WERI-Rb-1 (cell line): ENCODE measurements at regions not wholly inside any gene's neighbourhood (a gene's known extent, or its start where the extent isn't known, plus 50 kb on each side); places are given as distances from the start of the nearest gene placed in this dataset.

ENCODE experiments used
- DNase-seq: peaks from one replicate; pipeline ENCODE4 v3.0.0-alpha.2; 2020
- H3K27ac ChIP-seq: fragments of 250-450 bp; sonication (Bioruptor Pico); 2 replicates; pipeline ENCODE4 v1.5.1; 2020; ENCODE audit warnings: mild to moderate bottlenecking, moderate library complexity
- H3K27me3 ChIP-seq: fragments of 250-450 bp; sonication (Bioruptor Pico); 2 replicates; pipeline ENCODE4 v1.5.1; 2021; ENCODE audit warnings: mild to moderate bottlenecking, low read depth, moderate library complexity; ENCODE audit not compliant: insufficient read depth, severe bottlenecking
- H3K36me3 ChIP-seq: fragments of 250-450 bp; sonication (Bioruptor Pico); 2 replicates; pipeline ENCODE4 v1.5.1; 2020; ENCODE audit warnings: mild to moderate bottlenecking, moderate library complexity
- H3K4me3 ChIP-seq: 2 replicates; pipeline ENCODE4 v1.5.1; 2011; ENCODE audit warnings: low read depth, mild to moderate bottlenecking, control low read depth, low read length
- H3K9me3 ChIP-seq: fragments of 250-450 bp; sonication (Bioruptor Pico); 2 replicates; pipeline ENCODE4 v1.5.1; 2021; ENCODE audit warnings: mild to moderate bottlenecking, moderate library complexity; ENCODE audit not compliant: severe bottlenecking
- TF ChIP-seq, protein P1 (sequence below): IDR thresholded peaks from 2 replicates; pipeline ENCODE4 v1.5.1; 2011; ENCODE audit warnings: low read depth, mild to moderate bottlenecking, control low read depth, inconsistent platforms, low read length

DNA sequence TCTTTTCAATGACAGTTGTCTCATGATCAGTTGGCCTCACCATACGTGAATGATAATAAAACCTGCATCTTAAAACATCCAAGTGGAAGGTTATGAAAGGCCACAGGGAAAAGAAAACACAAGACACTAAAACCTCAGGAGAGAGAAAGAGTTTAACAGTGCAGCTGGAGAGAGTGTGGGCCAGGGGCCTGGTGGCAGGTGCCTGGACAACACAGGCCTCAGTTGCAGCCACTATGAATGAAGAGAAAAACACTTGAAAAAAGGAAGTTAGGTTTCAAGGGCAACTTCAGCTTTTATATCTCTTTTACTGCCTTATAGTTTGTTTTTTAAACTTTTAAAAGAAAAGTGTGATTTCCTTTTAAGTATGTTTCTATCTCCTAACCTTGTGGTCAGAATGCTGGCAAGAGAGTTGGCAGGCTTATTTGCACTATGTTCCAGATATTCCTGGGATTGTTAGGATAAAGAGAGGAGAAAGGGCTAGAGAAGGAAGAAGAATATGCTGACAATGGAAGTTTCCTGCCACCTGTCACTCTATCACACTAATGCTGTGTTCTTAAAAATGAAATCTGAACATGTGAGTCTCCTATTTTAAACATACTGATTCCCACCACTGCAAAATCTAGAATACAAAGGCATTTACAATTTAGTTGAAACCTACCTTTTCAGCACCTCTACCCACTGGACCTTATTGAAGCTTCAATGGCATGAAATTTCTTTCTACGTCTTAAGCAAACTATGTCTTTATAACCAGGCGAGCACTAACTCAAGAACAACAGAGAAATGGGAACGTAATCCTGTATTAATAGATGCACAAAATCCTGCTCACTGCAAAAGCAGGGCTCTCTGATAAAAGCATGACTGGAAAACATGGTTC is 222.4 kb downstream of the CD83 start:
- no peaks in the 10 kb centered on the region for H3K36me3 ChIP-seq
- no peak overlapping the region for H3K4me3 ChIP-seq
- no peaks in the 10 kb centered on the region for H3K9me3 ChIP-seq
- TF ChIP-seq, protein P1, sequence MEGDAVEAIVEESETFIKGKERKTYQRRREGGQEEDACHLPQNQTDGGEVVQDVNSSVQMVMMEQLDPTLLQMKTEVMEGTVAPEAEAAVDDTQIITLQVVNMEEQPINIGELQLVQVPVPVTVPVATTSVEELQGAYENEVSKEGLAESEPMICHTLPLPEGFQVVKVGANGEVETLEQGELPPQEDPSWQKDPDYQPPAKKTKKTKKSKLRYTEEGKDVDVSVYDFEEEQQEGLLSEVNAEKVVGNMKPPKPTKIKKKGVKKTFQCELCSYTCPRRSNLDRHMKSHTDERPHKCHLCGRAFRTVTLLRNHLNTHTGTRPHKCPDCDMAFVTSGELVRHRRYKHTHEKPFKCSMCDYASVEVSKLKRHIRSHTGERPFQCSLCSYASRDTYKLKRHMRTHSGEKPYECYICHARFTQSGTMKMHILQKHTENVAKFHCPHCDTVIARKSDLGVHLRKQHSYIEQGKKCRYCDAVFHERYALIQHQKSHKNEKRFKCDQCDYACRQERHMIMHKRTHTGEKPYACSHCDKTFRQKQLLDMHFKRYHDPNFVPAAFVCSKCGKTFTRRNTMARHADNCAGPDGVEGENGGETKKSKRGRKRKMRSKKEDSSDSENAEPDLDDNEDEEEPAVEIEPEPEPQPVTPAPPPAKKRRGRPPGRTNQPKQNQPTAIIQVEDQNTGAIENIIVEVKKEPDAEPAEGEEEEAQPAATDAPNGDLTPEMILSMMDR: no peak
- no peak overlapping the region for H3K27ac ChIP-seq
- DNase-seq: no peak
- H3K27me3 ChIP-seq: no peaks in the 10 kb centered on the region

DNA sequence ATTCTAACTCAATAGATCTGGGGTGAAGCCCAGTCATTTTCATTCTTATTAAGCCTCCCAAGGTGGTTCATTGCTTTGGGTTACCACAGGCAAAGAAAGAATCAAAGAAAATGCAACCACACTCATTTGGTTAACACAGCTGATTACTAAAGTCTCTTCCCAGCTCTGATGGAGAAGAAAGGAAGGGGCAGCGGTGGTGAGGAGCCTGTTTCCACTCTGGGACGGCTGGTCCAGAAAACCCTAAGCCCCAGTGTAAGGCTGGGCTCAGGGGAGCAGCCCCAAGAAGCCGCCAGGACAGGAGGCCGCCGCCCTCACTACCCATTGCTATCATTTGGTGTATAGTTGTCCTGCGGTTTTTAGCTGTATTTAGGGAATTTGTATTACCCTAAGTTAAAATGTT is 226.9 kb downstream of the CD83 start:
- Histone ChIP-seq H3K27me3 (no peaks in the 10 kb centered on the region), H3K9me3 (peaks cover 3% of the 10 kb centered on the region), H3K27ac (no peak overlapping the region), H3K36me3 (no peaks in the 10 kb centered on the region), H3K4me3 (no peak overlapping the region)
- TF ChIP-seq, protein P1: no peak
- DNase-seq: no peak

DNA sequence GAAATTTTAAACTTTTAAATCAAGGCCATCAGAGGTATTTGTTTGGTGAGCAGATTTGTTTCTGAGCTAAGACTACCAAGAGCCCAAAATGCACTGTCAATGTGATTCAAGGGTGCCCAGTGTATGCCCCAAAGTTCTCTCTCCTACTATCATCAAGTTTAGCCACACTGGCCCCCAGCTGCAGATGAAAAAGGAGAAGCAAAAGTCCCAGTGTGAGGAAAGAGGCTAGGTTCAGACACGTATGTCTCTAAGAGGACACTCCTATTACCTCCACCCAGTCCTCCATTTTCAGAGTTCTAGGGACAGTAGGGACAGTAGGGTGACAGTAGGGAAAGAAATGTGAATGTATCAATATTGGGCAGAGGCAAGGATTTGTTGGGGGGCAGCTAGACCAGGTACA is 230.8 kb downstream of the CD83 start:
- TF ChIP-seq, protein P1: no peak
- no peaks in the 10 kb centered on the region for H3K36me3 ChIP-seq

DNA sequence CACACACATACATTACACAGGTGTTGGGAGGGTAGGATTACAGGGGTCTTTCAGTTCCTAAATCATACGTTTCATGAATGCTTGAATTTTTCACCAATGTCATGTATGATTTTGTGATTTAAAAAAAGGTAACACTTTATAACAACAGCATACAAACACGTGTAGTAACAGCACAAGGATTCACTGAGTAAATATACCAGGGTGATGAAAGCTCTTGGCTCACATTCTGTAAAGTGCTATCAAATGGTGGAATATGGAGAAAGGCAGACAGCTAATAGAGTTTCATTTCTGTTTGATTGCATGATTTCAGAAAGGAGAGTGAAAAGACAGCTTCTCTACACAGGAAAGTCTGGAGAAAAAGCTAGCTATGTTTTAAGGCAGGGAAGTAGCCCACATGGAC is 231.9 kb downstream of the CD83 start:
- Histone ChIP-seq H3K27me3 (no peaks in the 10 kb centered on the region), H3K27ac (no peak overlapping the region), H3K36me3 (no peaks in the 10 kb centered on the region), H3K9me3 (peaks cover 8% of the 10 kb centered on the region), H3K4me3 (no peak overlapping the region)
- TF ChIP-seq, protein P1: no peak
- DNase-seq: no peak

More for the DNA sequence above, 230.8 kb downstream of the CD83 start:
- Histone ChIP-seq H3K27ac (no peak overlapping the region), H3K4me3 (no peak overlapping the region), H3K27me3 (no peaks in the 10 kb centered on the region), H3K9me3 (peaks cover 8% of the 10 kb centered on the region)
- DNase-seq: no peak

DNA sequence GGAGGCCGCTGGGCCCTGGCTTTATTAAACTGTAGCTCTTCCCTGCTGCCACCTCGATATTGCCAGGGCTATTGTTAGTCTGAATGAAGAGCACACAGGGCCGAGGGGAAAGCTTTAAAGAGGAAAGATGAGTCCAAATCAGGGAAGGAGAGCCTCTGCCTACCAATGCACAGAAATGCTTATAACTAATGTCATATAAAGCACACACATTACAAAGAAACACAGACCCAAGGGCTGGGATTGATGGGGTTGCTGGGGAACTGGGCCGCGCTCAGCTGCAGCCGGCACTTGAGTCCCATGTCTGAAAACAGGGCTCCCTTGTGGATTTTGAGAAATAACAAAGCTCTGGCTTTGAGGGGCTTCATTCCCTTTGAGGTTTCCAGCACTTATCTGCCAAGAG is 232.6 kb downstream of the CD83 start:
- Histone ChIP-seq H3K27me3 (no peaks in the 10 kb centered on the region), H3K4me3 (no peak overlapping the region), H3K27ac (no peak overlapping the region), H3K9me3 (peaks cover 8% of the 10 kb centered on the region), H3K36me3 (no peaks in the 10 kb centered on the region)
- TF ChIP-seq, protein P1: no peak
- no peak for DNase-seq
